HEK293T (cell line): ENCODE measurements at regions not wholly inside any gene's neighbourhood (a gene's known extent, or its start where the extent isn't known, plus 50 kb on each side); places are given as distances from the start of the nearest gene placed in this dataset.

Experiments used
- FOXA1 ChIP-seq: fragments of 450-650 bp; IDR thresholded peaks from 2 replicates; pipeline ENCODE4 v1.6.1; 2016; ENCODE audit warnings: mild to moderate bottlenecking
- SUZ12 ChIP-seq: fragments of 450-650 bp; IDR thresholded peaks from 2 replicates; pipeline ENCODE4 v1.6.1; 2016; ENCODE audit warnings: mild to moderate bottlenecking
- TARDBP ChIP-seq: fragments of 450-650 bp; IDR thresholded peaks from 2 replicates; pipeline ENCODE4 v1.6.1; 2016

- TF ChIP-seq SUZ12: no peak
- no peak for TF ChIP-seq TARDBP
- TF ChIP-seq FOXA1: no peak
Measured at GRCh38 chr6:9543649-9544048, 871.2 kb downstream of the TFAP2A start.
